GM18520 (cell line): ENCODE measurements at regions not wholly inside any gene's neighbourhood (a gene's known extent, or its start where the extent isn't known, plus 50 kb on each side); places are given as distances from the start of the nearest gene placed in this dataset.

ENCODE experiments used
- ATAC-seq: cut with Tn5 transposase; IDR thresholded peaks from one replicate; pipeline ENCODE4 v1.9.1; 2021; ENCODE audit not compliant: unreplicated experiment

DNA sequence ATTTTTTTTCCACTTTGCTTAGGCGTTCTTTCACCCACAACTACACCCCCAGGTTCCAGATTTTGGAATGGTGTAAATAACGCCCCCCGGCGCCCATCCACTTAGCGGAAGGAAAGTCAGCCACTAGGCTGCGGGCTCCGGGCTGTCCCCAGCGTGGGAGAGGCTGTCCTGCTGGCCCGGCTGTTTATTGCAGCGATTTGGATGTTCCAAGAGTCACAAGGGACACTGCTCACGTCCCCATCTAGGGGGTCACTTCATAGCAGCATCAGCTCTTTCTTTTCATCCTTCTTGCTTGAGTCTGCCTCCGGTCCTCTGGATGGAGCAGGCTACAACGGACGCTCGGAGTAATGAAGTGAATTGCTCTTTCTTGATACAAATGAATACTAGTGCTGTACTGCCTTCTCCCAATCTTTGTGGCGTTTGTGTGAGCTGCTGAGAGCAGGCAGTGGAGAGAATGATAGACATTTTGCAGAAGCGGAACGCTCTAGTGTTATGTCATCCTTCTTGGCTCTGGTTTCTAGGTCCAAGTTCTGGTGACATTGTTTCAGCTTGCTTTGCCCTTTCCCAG, 50.7 kb upstream of the PAIP2B start:
- no peak for ATAC-seq

DNA sequence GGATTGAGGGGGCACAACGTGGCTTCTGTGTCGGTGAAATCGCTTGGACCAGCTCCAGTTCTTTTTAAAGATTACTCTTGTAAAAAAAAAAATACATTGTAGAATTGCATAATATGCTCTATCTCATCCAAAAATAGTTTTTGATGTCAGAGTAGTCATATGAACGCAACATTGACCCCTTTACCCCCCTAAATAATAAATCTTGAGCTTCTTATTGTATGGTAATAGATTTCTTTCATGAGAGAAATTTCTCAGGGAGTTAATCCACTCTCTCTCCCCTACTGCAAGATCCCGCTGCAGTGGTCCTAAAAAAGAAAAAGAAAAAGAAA, 50.2 kb upstream of the PAIP2B start:
- no peak for ATAC-seq

DNA sequence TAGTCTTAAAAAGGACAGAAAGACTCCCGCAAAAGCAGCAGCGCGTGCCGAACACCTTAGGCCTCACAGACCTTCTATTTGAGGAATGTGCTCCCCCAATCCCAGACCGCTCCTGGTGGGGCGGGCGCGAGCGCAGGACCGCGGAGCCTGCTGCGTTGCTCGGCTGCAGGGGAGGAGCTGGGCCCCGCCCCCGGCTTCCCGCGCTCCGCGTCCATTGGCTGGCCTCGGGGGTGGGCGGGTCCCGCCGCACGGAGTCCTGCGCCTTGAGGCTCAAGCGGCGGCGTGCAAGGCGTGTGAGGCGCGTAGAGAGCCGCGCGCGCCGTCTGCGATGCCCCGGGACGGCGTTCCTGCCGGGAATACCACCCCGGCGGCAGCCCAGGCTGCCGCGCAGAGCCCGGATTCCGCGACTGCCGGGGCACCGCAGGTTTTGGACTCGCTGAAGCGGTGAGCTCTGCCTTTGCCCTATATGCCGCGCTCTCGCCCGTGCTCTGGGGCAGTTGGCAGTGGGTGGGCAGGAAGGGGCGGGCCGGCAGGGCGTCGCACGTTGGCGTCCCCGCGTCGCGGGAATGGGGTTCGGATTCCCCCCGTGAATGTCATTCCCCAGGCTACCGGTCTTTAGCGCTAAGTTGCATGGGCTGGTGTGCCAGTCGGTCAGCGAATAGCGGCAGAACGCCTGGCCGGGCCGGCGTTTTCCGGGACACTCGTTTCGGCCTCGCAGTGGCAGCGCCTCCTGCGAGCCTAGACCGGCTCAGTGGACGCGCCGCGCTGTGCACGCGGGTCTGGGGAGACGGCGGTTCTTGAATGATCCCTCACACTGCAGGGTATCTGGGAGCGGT, 49.6 kb upstream of the PAIP2B start:
- ATAC-seq = peak; percentile 96
